Activated T-helper 1 cell treated with anti-CD3 and anti-CD28 coated beads, Interleukin-12 subunit alpha, Interleukin-12 subunit beta, Interleukin-2, Interleukin-4 antibody, amounts not matched to agents 30 ng/mL and 10 ng/mL and 1 ng/mL, durations not matched to agents 14 hours and 24 hours and 36 hours (primary cell): ENCODE measurements at regions not wholly inside any gene's neighbourhood (a gene's known extent, or its start where the extent isn't known, plus 50 kb on each side); places are given as distances from the start of the nearest gene placed in this dataset.
"Not testable (repeated sequence)": the region's sequence is repeated elsewhere in the genome, so short reads cannot be mapped to it uniquely, and the experiment has no call there.

Experiments
- DNase-seq: peaks from one replicate; pipeline ENCODE4 v3.0.0; 2021; ENCODE audit warnings: low spot score
- H3K27ac Mint-ChIP-seq: one replicate; pipeline ENCODE4 v1.8.0; 2021; ENCODE audit warnings: mild to moderate bottlenecking, mixed read lengths
- H3K27me3 Mint-ChIP-seq: one replicate; pipeline ENCODE4 v1.8.0; 2022; ENCODE audit warnings: mild to moderate bottlenecking, moderate library complexity, mixed read lengths; ENCODE audit not compliant: insufficient read depth
- H3K36me3 Mint-ChIP-seq: one replicate; pipeline ENCODE4 v1.8.0; 2021; ENCODE audit warnings: low read depth, mixed read lengths
- H3K4me1 Mint-ChIP-seq: one replicate; pipeline ENCODE4 v1.8.0; 2021; ENCODE audit warnings: low read depth, mixed read lengths
- H3K4me3 Mint-ChIP-seq: one replicate; pipeline ENCODE4 v1.8.0; 2021; ENCODE audit warnings: mild to moderate bottlenecking, moderate library complexity, mixed read lengths
- H3K9me3 Mint-ChIP-seq: one replicate; pipeline ENCODE4 v1.8.0; 2021; ENCODE audit warnings: mixed read lengths
- intact Hi-C: fragments of 100-400 bp; cut with micrococcal nuclease; formaldehyde crosslinking; loops from one replicate; pipeline ENCODE4 v1.15.1; 2024

DNA sequence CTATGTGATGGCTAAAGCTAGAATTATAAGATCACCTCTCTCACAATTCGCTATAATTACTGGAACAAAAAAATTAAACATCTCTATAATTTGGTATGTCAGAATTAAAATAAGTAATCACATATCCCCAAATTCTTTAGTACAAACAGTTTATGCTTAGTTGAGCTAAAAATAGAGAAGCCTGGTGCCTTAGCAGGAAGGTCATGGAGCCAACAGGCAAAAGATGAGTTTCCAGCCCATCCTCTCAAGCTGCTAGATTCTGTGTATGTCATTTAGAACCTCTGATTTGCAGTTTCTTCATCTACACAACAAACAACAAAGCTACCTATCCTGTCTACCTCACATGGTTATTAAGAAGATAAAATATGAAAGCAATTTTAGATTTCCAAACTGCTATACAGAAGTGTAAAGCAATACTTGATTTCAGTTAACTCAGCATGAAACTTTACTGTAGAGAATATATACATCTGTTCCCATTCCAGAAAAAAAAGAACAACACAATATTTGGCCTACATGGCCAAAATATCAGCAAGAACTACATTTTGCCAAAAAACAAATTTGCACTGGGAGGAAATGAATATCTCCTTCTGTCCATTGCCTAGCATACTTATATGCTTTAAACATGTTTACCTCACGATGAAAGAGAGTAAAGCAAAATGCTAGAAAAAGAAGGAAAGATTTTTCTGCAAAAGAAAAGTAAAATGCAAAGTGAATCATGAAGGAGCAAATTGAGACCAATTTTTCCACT is 294.0 kb upstream of the MIR17HG start:
- no peaks in the 10 kb centered on the region for H3K27me3 Mint-ChIP-seq
- no peak overlapping the region for H3K27ac Mint-ChIP-seq
- H3K9me3 Mint-ChIP-seq = no peaks in the 10 kb centered on the region
- DNase-seq = no peak
- no peak overlapping the region for H3K4me3 Mint-ChIP-seq
- no peaks in the 10 kb centered on the region for H3K36me3 Mint-ChIP-seq
- intact Hi-C loops = no loop called here
- no peaks in the 10 kb centered on the region for H3K4me1 Mint-ChIP-seq

- DNase-seq = no peak
- H3K27me3 Mint-ChIP-seq = no peaks in the 10 kb centered on the region
- no peak overlapping the region for H3K27ac Mint-ChIP-seq
- H3K4me3 Mint-ChIP-seq = no peak overlapping the region
- no peaks in the 10 kb centered on the region for H3K36me3 Mint-ChIP-seq
- peaks cover 8% of the 10 kb centered on the region for H3K9me3 Mint-ChIP-seq
- intact Hi-C loops = no loop called here
- no peaks in the 10 kb centered on the region for H3K4me1 Mint-ChIP-seq
These were observed 292.6 kb upstream of the MIR17HG start for GRCh38 chr13:91054902-91055301.

DNA sequence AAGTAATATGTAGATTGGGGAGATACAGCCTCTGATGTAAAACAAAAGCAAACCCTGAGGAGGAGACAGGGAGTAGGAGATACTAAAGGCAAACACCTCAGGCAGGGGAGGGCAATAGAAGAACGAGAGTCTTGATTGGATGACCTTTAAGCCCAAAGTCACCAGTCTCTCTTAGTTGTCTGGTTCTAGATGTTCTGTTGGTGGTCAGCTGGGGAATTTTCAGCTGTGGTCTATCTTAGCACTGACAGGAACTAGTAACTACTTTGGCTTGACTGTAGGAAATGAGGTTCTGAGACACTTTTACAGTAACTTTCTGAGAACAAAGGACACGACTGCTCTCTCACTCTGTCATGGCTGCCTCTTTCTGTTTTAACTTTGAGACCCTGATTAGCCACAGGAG is 290.7 kb upstream of the MIR17HG start:
- intact Hi-C loops = no loop called here
- DNase-seq = no peak
- Mint-ChIP-seq H3K27me3 (no peaks in the 10 kb centered on the region), H3K4me3 (no peak overlapping the region), H3K4me1 (no peaks in the 10 kb centered on the region), H3K9me3 (peaks cover 8% of the 10 kb centered on the region), H3K27ac (no peak overlapping the region), H3K36me3 (no peaks in the 10 kb centered on the region)

- intact Hi-C loops, H3K4me3 Mint-ChIP-seq, H3K9me3 Mint-ChIP-seq: not testable (repeated sequence)
These were observed 290.0 kb upstream of the MIR17HG start for GRCh38 chr13:91057507-91057906.

DNA sequence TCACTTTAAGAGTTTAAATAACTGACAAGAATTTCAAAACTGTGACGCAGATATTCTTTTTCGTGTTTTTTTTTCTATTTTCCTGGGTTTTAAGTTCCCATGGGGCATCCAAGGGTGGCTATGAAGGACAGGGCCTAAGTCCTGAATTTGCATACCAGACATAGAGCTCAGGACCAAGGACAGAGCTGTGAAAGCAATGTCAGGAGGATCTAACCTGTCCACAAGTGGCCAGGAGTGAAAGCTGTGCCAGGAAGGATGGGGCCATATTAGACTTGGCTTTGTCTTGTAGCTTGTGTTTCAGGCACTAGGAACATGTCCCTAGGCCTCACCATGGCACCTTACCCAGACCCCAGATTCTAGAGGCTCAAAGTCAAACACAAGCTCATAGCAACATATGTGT is 289.4 kb upstream of the MIR17HG start:
- peaks cover 8% of the 10 kb centered on the region for H3K9me3 Mint-ChIP-seq
- no peak overlapping the region for H3K27ac Mint-ChIP-seq
- H3K4me1 Mint-ChIP-seq = no peaks in the 10 kb centered on the region
- H3K4me3 Mint-ChIP-seq = no peak overlapping the region
- no peaks in the 10 kb centered on the region for H3K27me3 Mint-ChIP-seq
- H3K36me3 Mint-ChIP-seq = no peaks in the 10 kb centered on the region
- DNase-seq = no peak
- intact Hi-C loops = no loop called here

More at GRCh38 chr13:91057507-91057906, 290.0 kb upstream of the MIR17HG start:
- H3K36me3 Mint-ChIP-seq, H3K4me1 Mint-ChIP-seq, H3K27ac Mint-ChIP-seq, DNase-seq, H3K27me3 Mint-ChIP-seq: not testable (repeated sequence)

GRCh38 chr13:91058919-91059318 is 288.6 kb upstream of the MIR17HG start:
- no peaks in the 10 kb centered on the region for H3K4me1 Mint-ChIP-seq
- H3K4me3 Mint-ChIP-seq = no peak overlapping the region
- H3K36me3 Mint-ChIP-seq = no peaks in the 10 kb centered on the region
- no peaks in the 10 kb centered on the region for H3K27me3 Mint-ChIP-seq
- no peak overlapping the region for H3K27ac Mint-ChIP-seq
- intact Hi-C loops = no loop called here
- no peak for DNase-seq
- H3K9me3 Mint-ChIP-seq = peaks cover 8% of the 10 kb centered on the region

GRCh38 chr13:91066745-91067144 is 280.7 kb upstream of the MIR17HG start:
- intact Hi-C loops = no loop called here
- no peak overlapping the region for H3K4me3 Mint-ChIP-seq
- H3K36me3 Mint-ChIP-seq = no peaks in the 10 kb centered on the region

DNA sequence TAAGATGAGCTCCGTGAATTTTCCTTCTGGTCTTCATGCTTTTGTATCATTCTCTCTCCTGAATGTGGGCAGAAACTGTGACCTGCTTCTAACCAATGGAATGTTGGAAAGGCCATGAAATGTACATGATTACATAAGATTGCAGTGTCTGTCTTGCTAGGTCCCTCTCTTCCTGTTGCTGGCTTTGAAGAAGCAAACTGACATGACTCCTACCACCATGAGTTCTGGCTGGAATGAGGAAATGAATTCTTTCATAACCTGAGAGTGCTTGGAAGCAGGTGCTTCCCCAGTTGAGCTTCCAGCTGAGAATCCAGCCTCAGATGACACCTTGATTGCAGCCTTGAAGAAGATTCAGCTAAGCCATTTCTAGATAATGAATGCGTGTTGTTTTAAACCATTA is 275.0 kb upstream of the MIR17HG start:
- Mint-ChIP-seq H3K9me3 (no peaks in the 10 kb centered on the region), H3K27ac (no peak overlapping the region), H3K4me1 (no peaks in the 10 kb centered on the region), H3K4me3 (no peak overlapping the region), H3K36me3 (no peaks in the 10 kb centered on the region), H3K27me3 (no peaks in the 10 kb centered on the region)
- no peak for DNase-seq
- intact Hi-C loops = no loop called here

More at GRCh38 chr13:91066745-91067144, 280.7 kb upstream of the MIR17HG start:
- Mint-ChIP-seq H3K27ac (no peak overlapping the region), H3K9me3 (no peaks in the 10 kb centered on the region), H3K27me3 (no peaks in the 10 kb centered on the region), H3K4me1 (no peaks in the 10 kb centered on the region)
- no peak for DNase-seq

DNA sequence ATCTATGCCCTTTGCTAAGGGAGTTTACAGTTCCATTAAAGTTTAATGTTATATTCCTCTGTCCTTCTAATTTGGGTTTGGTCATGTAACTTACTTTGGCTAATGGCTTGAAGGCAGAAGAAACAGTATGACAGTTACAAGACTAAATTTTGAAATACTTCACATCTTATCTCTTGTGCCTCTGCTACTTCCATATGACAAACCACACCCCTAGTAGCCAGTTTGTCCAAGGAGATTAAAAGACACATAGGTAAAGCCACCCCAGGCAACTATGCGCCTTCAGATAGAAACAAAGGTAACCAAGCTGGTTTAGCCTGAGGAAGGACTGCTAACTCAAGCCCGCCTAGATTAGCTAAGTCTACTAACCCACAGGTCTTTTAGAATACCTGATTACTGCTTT is 273.4 kb upstream of the MIR17HG start:
- no peaks in the 10 kb centered on the region for H3K9me3 Mint-ChIP-seq
- H3K4me1 Mint-ChIP-seq = no peaks in the 10 kb centered on the region

DNA sequence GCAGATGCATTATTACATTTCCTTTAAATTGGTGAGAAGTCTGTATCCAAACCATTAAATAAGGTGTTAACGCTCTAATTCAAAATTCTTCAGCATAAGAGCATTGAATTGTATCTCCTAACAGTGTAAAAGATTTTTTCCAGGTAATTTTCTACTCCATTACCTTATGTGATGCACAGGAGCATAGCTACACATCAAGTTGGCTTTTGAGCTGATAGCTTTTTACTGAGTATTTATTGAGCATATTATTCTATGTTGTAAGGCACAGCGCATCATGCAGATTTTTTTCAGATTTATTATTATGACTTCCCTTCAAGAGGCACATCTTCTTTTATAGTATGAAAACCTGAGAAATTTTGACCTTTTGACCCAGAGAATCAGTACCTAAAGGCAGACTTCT is 270.7 kb upstream of the MIR17HG start:
- H3K9me3 Mint-ChIP-seq = no peaks in the 10 kb centered on the region
- H3K4me1 Mint-ChIP-seq = no peaks in the 10 kb centered on the region
- H3K27me3 Mint-ChIP-seq = no peaks in the 10 kb centered on the region
- intact Hi-C loops = no loop called here
- no peaks in the 10 kb centered on the region for H3K36me3 Mint-ChIP-seq
- no peak for DNase-seq
- H3K27ac Mint-ChIP-seq = no peak overlapping the region
- no peak overlapping the region for H3K4me3 Mint-ChIP-seq

More for the DNA sequence above, 273.4 kb upstream of the MIR17HG start:
- Mint-ChIP-seq H3K36me3 (no peaks in the 10 kb centered on the region), H3K4me3 (no peak overlapping the region), H3K27me3 (no peaks in the 10 kb centered on the region), H3K27ac (no peak overlapping the region)
- intact Hi-C loops = no loop called here
- no peak for DNase-seq

GRCh38 chr13:91078093-91078679 is 269.3 kb upstream of the MIR17HG start:
- Mint-ChIP-seq H3K27me3 (no peaks in the 10 kb centered on the region), H3K36me3 (no peaks in the 10 kb centered on the region), H3K4me3 (no peak overlapping the region), H3K4me1 (no peaks in the 10 kb centered on the region), H3K9me3 (no peaks in the 10 kb centered on the region), H3K27ac (no peak overlapping the region)
- intact Hi-C loops = no loop called here
- no peak for DNase-seq

GRCh38 chr13:91079176-91079575 is 268.3 kb upstream of the MIR17HG start:
- Mint-ChIP-seq H3K4me1 (no peaks in the 10 kb centered on the region), H3K36me3 (no peaks in the 10 kb centered on the region), H3K27ac (no peak overlapping the region), H3K4me3 (no peak overlapping the region), H3K27me3 (no peaks in the 10 kb centered on the region), H3K9me3 (no peaks in the 10 kb centered on the region)
- intact Hi-C loops = no loop called here
- no peak for DNase-seq

GRCh38 chr13:91085127-91085526 is 262.4 kb upstream of the MIR17HG start:
- no peaks in the 10 kb centered on the region for H3K4me1 Mint-ChIP-seq
- no peaks in the 10 kb centered on the region for H3K9me3 Mint-ChIP-seq
- no peak overlapping the region for H3K4me3 Mint-ChIP-seq
- no peak overlapping the region for H3K27ac Mint-ChIP-seq
- H3K27me3 Mint-ChIP-seq = no peaks in the 10 kb centered on the region
- intact Hi-C loops = no loop called here
- DNase-seq = no peak
- H3K36me3 Mint-ChIP-seq = no peaks in the 10 kb centered on the region
